Hematopoietic multipotent progenitor cell treated with erythropoietin and hydrocortisone succinate and interleukin-3 and kit ligand, for 17 days (in vitro differentiated cells): ENCODE measurements at regions not wholly inside any gene's neighbourhood (a gene's known extent, or its start where the extent isn't known, plus 50 kb on each side); places are given as distances from the start of the nearest gene placed in this dataset.
"Not testable (repeated sequence)": the region's sequence is repeated elsewhere in the genome, so short reads cannot be mapped to it uniquely, and the experiment has no call there.

Experiments used
- DNase-seq: peaks from one replicate; pipeline ENCODE4 v3.0.0-alpha.2; 2015; ENCODE audit warnings: low spot score

DNA sequence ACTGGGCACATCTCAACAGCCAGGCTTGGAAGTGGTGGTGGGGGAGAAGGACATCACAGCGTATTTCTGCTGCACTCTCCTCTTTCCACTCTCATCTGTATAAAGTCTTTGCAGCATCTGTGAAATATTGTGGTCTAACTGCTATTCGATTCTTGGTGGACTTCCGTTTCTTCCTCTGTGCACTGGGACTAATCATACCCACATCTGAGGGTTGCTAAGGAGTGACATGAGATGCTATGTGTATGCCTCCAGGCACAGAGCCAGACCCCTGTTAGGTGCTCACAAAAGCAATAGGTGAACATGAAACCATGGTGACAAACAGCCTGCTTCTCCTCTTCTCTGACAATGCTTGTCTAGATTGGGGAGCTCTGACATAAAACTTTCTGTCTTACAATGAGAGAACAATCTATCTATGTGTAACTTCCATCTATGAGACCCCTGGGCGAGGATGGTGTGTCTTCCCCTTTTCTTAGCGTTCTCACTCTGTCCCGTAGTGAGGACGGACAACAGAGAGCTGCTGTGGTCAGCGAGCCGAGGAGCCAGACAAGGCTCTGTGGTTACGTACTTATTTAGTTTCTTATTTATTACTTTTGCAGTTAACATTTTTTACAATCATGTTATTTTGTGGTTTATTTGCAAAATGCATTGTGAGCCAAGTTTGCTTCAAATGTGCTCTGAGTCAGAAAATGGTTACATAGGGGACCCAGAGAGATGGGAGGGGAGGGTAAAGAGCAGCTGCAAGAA, 196.7 kb upstream of the TPRG1 start:
- DNase-seq = no peak

DNA sequence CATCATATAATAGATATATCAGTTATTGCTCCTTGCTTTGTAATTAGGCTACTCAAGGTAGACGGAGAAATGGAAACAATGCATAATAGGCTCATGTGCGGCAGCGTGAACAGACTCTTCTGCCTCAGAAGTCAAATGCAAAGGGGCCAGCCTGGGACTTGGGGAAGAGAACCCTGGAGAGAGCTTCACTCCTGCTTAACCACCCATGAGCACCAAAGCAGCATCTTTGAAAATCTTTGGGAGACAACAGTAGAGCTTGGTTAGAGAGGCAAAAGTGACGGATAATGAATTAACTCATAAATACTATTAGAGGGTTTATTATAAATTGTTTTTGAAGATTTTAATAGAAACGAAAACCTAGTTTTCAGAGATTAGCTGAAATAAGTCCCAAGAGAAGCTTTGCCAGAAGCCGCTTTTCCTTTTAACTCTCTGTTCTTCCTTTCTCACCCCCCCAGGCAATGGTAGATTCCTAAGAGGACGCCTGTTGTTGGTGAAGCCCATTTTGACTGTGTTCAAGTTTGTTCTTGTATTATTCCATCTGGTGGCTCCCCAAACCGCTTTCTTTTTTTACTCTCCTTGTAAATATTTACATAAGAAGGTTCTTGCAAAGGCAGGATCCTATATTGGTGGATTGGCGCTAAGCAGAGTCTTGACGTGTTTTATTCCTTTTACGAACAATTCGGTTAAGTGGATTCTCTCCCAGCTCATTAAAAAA, 196.0 kb upstream of the TPRG1 start:
- no peak for DNase-seq

DNA sequence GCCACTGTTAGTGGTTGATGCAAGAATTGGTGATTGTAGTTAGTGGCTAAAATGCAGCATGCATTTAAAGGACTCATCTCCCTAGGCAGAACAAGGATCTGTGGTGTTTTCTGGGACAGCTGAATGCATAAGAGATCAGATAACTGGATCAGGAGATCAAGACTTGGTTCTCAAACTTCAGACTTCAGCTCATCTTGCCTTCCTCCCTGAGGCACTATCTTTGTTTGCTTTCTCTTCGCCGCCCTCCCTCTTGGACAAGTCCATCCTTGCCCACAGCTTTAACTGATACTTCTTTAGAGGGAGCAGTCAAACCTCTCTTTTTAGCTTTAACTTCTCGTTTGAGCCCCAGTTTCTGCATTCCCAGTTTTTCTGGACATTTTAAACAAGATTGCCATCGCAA, 195.4 kb upstream of the TPRG1 start:
- DNase-seq = no peak

DNA sequence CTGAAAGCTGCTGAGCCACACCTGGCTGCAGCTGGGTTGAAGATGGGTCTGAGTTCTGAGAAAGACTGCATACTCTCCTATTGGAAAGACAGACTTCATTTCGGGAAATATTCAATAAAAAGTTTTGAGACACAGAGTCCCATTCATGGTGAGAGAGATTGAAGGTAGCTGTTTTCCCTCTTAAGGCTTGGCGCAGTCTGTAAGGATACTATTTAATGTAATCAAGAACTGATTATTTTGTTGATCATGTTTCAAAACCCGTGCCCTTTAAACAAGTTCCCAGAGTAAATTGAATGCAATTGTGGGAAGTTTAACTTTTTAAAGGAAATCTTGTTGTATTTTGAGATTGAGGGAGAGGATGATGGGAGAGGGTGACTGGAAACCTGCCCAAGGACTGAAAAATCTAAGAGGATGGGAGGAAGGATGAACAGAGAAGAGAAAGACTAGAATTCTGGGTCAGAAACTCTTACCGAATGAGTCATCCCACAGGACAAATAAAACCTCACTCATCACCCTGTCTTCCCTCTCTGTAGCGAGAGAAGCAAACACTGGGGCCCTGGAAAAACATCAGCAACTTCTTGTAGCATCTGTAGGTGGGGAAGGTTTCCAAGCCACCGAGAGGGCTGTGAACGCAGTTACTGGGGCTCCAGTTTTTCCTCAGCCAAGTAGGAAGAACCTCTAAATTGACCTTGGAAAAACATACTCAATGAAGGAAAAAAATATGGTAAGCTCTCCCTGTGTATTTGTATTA, 193.2 kb upstream of the TPRG1 start:
- no peak for DNase-seq

DNA sequence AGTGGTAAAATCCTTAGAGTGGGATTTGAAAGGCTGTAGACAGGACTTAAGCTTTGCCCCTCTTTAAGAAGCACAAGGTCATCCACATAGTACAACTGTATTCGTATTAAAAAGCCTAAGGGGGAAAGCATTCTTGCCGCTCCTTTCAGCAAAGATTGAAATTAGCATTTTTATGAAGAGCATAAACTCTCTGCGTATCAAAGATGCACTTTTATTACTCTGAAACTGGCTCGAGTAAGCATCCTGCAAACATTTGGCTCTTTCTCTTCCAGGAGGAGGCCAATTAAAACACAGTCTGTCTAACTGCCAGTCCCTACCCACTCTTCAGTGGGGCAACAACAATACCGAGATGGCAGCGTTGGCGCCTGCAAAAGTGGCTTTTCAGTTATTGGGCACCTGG, 192.5 kb upstream of the TPRG1 start:
- no peak for DNase-seq

DNA sequence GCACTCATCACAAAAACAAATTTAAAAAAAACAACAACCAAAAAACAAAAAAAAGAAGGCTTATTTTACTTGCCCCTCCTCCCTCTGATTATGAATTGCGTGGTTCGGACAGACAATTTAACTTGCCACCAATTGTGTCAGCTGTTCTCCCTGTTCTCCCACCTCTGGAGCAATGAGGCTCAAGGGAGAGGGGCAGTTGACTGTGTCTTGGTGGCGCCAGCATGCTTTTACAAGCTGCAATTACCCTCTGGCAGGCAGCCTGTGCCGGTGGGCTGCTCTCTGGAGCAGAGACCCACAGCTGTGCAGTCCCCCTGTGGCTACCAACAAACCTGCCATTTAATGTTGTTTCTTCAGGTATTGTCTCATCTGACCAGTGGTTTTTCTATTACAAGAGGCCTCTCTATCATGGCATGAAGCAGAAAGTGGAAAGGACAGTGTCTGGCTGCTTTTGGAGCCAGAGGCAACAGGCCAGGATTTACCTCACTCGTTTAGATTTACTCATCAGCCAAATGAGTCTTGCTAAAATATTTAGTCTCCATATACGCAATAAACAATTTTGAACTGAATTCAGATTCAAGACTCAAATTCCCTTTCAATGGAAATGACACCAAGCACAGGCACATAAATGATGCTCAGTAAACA, 192.0 kb upstream of the TPRG1 start:
- no peak for DNase-seq

DNA sequence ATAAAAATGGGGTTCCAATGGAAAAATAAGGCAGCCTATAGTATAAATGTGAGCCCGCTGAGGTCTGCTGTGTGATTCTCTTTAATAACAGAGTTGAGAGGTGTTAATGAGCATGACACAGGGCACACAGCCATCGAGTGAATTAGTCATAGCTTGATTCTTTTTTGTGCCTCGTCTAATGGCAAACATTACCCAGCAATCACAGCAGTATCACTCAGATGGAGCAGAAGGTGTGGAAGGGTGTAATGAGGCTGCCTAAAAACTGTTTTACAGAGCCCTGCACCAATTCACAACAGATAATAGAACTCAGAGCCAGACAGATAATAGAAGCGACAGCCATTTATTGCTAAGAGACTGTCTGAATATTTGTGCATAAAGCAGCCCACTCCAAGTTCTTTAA, 178.6 kb upstream of the TPRG1 start:
- no peak for DNase-seq

DNA sequence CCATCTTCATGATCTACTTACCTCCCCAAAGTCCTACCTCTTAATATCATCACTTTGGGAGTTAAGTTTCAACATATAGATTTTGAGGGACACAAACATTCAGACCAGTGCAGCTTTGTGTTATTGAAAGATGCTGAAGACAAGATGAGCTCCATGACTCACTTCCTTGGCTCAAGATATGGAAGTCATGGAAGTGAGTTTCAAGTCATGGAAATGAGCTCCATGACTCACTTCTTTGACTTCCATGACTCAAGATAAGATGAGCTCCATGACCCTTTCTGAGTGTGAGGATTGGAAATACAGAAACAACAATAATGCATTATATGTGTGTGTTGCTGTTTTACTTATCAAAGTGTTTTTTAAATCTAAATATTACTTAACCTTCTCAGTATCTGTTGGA, 170.2 kb upstream of the TPRG1 start:
- no peak for DNase-seq

DNA sequence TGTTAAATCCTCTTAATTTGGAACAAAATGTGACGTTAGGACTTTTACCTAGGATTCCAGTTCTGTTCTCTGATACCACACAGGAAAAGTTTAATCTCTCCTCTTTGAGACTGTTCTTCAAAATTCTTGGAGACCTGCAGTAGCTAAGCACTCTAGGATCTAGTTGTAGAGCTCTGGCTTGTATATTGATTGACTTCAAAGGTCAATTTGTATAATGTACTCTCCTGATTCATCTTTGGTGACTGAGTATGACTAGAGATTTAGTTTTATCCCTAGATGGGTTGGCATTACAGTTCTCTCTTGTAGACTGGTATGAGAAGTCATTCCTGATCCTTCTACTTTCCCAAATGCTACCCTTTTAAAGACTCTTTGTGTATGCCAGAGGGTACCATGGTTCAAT, 168.4 kb upstream of the TPRG1 start:
- no peak for DNase-seq

DNA sequence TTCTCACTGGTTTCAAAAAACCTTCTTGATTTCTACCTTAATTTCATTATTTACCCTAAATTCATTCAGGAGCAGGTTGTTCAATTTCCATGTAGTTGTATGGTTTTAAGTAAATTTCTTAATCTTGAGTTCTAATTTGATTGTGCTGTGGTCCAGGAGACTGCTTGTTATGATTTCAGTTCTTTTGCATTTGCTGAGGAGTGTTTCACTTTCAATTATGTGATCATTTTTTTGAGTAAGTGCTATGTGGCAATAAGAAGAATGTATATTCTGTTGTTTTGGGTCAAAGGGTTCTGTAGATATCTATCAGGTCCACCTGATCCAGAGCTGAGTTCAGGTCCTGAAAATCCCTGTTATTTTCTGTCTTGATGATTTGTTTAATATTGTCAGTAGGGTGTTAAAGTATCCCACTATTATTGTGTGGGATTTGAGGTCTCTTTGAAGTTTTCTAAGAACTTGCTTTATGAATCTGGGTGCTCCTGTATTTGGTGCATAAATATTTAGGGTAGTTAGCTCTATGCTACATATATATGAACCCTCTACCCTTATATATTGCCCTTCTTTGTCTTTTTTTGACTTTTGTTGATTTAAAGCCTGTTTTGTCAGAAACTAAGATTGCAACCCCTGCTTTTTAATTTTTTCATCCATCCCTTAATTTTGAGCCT, 158.4 kb upstream of the TPRG1 start:
- DNase-seq = no peak

DNA sequence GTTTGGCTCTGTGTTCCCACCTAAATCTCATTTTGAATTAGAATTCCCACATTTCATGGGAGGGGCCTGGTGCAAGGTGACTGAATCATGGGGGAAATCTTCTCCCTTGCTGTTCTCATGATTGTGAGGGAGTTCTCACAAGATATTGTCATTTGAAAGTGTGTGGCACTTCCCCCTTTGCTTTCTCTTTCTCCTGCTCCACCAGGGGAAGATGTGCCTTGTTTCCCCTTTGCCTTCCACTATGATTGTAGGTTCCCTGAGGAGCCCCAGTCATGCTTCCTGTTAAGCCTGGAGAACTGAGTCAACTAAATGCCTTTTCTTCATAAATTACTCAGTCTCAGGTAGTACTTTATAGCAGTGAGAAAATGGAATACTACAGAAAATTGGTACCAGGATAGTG, 157.2 kb upstream of the TPRG1 start:
- DNase-seq = no peak

DNA sequence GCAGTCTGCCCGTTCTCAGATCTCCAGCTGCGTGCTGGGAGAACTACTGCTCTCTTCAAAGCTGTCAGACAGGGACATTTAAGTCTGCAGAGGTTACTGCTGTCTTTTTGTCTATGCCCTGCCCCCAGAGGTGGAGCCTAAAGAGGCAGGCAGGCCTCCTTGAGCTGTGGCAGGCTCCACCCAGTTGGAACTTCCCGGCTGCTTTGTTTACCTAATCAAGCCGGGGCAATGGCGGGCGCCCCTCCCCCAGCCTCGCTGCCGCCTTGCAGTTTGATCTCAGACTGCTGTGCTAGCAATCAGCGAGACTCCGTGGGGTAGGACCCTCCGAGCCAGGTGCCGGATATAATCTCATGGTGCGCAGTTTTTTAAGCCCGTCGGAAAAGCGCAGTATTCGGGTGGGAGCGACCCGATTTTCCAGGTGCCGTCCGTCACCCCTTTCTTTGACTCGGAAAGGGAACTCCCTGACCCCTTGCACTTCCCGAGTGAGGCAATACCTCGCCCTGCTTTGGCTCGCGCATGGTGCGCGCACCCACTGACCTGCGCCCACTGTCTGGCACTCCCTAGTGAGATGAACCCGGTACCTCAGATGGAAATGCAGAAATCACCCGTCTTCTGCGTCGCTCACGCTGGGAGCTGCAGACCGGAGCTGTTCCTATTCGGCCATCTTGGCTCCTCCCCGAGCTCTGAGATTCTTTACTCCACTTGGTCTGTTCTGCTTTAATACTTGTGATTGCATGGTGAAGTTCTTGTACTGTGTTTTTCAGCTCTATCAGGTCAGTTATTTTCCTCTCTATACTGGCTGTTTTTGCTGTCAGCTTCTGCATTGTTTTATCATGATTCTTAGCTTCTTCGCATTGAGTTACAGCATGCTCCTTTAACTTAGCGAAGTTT, 148.9 kb upstream of the TPRG1 start:
- DNase-seq = not testable (repeated sequence)

DNA sequence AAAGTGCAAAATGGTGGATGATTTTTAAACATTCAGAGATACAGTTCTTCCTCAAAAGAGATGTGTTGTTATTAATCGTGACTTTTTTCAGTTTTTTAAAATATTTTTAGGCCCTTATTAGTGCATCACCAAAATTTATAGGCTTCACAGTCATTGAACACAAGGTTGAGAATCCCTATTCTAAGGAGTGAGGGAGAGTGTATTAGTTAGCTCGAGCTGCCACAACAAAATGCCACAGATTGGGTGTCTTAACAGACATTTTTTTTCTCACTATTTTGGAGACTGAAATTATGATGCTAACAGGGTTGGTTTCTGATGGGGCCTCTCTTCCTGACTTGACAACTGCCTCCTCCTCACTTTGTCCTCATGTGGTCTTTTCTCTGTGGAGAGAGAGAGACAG, 145.9 kb upstream of the TPRG1 start:
- DNase-seq = no peak

DNA sequence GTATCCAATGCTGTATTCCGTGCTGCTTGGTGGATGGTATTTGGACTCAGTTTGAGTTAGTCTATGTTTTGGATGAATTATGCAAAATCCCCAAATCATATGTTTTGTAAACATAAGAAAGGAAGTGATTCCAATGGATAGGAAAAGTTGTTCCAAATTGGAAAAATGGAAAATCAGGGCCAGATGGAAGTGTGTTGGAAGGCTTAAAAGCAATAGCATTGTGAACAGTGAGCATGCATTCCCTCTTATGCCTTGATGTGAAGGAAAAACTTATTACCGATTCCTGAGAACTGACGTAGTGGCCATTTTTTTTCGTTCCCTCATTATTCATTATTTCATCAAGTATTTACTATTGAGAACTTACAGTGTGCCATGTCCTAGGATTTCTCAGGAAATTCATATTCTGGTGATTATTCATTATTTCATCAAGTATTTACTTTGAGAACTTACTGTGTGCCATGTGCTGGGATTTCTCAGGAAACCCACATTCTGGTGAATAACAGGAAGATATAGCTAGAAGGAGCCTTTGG, 144.1 kb upstream of the TPRG1 start:
- no peak for DNase-seq

DNA sequence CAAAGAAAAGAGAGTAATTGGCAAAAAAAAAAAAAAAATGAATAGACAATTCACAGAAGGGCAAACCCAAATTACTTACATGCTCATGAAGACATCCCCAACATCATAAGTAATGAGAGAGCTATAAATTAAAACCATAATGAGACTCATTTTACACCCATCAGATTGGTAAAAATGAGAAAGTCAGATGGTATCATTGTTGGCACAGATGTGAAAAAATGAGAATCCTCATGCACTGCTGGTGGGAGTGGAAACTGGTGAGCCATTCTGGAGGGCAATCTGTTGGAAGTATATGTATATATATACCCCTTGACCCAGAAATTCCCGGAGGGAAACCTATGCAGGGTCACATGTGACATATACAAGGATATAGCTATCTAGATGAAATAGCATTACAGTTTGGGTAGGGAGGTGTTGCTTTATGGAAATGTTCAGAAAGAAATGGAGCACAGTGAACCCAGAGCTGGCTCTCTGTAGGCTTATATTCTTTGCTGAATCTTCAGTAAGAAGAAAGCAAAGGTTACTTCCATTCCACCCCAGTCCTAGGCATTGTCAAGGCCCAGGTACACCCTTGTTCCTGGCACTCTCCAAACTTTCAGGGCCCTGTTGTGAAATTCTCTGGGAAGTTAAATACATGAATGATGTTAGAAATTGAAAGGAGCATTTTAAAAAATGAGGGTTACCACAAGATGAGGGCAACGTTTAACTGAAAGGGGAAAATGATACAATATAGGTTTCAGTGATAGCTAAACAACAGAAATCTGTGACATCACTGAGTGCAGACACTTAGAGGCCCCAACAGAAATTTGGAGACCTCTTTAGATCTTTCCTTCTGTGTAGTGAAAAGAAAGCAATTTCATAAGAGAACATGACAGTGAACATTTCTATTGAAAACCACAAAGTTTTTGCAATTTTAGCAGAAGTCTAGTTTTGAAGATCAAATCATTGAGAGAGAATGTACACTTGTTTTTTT, 132.7 kb upstream of the TPRG1 start:
- no peak for DNase-seq

DNA sequence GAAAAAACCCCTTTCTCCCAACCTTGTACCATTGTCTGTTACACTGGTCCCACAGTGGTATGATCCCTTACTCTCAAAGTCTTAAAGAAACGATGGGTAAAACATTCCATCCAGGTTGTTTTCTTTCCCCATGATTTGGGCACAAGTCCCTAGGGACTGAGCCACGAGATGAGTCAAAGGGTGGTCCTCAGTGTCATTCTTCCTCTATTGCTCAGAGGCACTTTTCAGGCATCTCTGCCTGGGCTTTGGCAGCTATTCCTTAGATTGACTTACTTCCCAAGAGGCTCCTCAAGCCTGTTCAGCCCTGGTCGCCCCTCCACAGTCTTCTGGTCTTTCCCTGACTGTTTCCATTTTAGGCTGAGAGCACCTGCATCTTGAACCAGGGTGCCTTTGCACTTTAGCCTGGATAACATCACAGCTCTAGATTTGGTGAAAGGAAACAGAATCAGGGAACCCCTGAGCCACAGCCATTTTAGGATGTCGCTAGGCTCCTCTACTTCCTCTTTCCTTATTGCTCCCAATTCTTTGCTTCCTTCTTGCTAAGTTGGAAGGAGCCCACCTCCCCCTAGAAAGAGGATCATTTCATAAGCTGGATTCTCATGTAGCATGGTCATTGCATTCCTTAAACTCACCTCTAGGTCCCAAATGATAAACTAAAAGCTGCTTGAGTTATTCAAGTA, 131.0 kb upstream of the TPRG1 start:
- no peak for DNase-seq

DNA sequence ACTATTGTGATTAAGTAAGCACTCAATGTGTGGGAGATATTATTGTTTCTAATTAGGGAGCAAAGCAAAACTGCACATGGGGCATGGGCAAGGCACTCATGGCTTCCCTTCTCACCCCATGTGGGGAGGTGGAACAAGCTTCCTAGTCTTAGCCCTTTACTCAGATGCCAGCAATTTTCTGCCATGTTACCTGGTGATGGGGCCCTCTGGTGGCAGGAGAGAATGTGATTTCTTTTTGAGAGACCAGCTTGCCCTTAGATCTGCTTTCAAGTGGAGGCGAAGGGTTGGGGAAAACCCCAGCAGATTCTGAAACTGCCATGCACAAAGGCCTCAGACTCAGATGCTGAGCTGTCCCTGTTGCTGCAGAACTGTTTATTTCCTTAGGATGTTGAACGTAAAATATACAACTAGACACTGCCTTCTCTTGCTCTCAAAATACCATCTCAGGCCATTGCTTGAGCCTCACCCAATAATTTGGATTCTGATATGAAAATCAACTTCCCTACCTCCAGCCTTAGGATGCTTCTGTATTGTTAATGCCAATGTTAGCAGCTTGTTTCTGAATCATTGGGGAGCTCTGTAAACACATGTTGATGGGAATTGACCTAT, 130.2 kb upstream of the TPRG1 start:
- no peak for DNase-seq

DNA sequence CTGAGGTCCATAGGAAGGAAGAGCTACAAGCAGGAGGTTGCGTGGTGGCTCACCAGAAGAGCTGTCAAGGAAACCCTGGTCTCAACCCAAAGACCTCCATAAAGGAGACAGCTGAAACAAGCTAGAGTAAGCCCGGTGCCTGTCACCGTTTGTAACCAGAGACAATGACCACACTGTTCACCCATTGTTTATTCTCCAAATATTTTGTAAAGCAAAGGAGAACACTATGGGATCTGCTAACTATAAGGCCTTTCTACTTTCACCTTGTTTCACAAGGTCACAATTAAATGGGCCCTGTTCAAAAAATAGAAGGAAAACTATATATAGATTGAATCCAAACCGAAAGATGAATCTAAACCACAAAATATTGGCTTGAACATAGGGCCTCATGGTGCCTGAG, 128.9 kb upstream of the TPRG1 start:
- DNase-seq = no peak
